Vagina (tissue), 2 donors: ENCODE measurements at regions not wholly inside any gene's neighbourhood (a gene's known extent, or its start where the extent isn't known, plus 50 kb on each side); places are given as distances from the start of the nearest gene placed in this dataset.

Source experiments
- DNase-seq, 2 donors: peaks; one replicate each; pipeline ENCODE4 v3.0.0-alpha.2; 2017; ENCODE audit errors: extremely low spot score in 2 of 2
- H3K27ac ChIP-seq: fragments of 200-600 bp; sonication (generic); one replicate; pipeline ENCODE4 v1.5.1; 2019
- H3K27me3 ChIP-seq: fragments of 200-600 bp; sonication (generic); one replicate; pipeline ENCODE4 v1.5.1; 2019
- H3K36me3 ChIP-seq, 2 donors: fragments of 200-600 bp; sonication (generic); one replicate each; pipeline ENCODE4 v1.5.1; 2017 to 2019
- H3K4me1 ChIP-seq: fragments of 200-600 bp; sonication (generic); one replicate; pipeline ENCODE4 v1.5.1; 2019
- H3K4me3 ChIP-seq, 2 donors: fragments of 200-600 bp; sonication (generic); 1 replicate in 1 of 2; 2 replicates in 1 of 2; pipeline ENCODE4 v1.5.1; 2016 to 2019
- H3K9me3 ChIP-seq: fragments of 200-600 bp; sonication (generic); one replicate; pipeline ENCODE4 v1.5.1; 2019
- CTCF ChIP-seq, 3 experiments: fragments of 450-650 bp in 2 of 3; fragments of 200-600 bp in 1 of 3; sonication (generic) in 1 of 3; IDR thresholded peaks; one replicate each; pipeline ENCODE4 v1.5.1; 2017 to 2019; ENCODE audit warnings: antibody characterized with exemption in 3 of 3, mild to moderate bottlenecking in 2 of 3, moderate library complexity in 2 of 3
- POLR2A ChIP-seq, 2 donors: fragments of 450-650 bp; IDR thresholded peaks; one replicate each; pipeline ENCODE4 v1.6.1; 2017; ENCODE audit warnings: antibody characterized with exemption in 2 of 2, mild to moderate bottlenecking in 2 of 2, moderate library complexity in 2 of 2
- POLR2AphosphoS5 ChIP-seq, 2 donors: sonication (generic); formaldehyde crosslinking; IDR thresholded peaks; one replicate each; pipeline ENCODE4 v1.9.0; 2017; ENCODE audit warnings: antibody characterized with exemption in 2 of 2, mild to moderate bottlenecking in 2 of 2, low read depth in 1 of 2; ENCODE audit not compliant: insufficient read depth in 1 of 2
- intact Hi-C: fragments of 100-400 bp; cut with DNase I; formaldehyde crosslinking; loops from one replicate; pipeline ENCODE4 v1.15.1; 2023

- H3K4me3 ChIP-seq: no peak overlapping the region
- no peaks in the 10 kb centered on the region for H3K9me3 ChIP-seq
- no peak overlapping the region for H3K27ac ChIP-seq
- DNase-seq: no peak
- no peaks in the 10 kb centered on the region for H3K36me3 ChIP-seq
- TF ChIP-seq POLR2AphosphoS5 (IDR thresholded peaks at IDR 0.05; ENCODE audit: insufficient read depth in 1 of 2, low read depth in 1 of 2) (no peak), POLR2A (IDR thresholded peaks at IDR 0.05) (no peak), CTCF (IDR thresholded peaks at IDR 0.05) (no peak)
- no peaks in the 10 kb centered on the region for H3K4me1 ChIP-seq
- intact Hi-C loops: no loop called here
- no peaks in the 10 kb centered on the region for H3K27me3 ChIP-seq
These were observed 111.9 kb downstream of the INHBA start for GRCh38 chr7:41590986-41591385.

GRCh38 chr7:41588341-41588740 lies 114.5 kb downstream of the INHBA start:
- no peaks in the 10 kb centered on the region for H3K9me3 ChIP-seq
- TF ChIP-seq POLR2AphosphoS5 (IDR thresholded peaks at IDR 0.05; ENCODE audit: insufficient read depth in 1 of 2, low read depth in 1 of 2) (no peak), CTCF (IDR thresholded peaks at IDR 0.05) (no peak), POLR2A (IDR thresholded peaks at IDR 0.05) (no peak)
- no peak overlapping the region for H3K27ac ChIP-seq
- H3K4me1 ChIP-seq: no peaks in the 10 kb centered on the region
- DNase-seq: no peak
- H3K4me3 ChIP-seq: no peak overlapping the region
- no peaks in the 10 kb centered on the region for H3K27me3 ChIP-seq
- intact Hi-C loops: no loop called here
- H3K36me3 ChIP-seq: no peaks in the 10 kb centered on the region

- intact Hi-C loops: no loop called here
These were observed 115.8 kb downstream of the INHBA start for GRCh38 chr7:41586931-41587640.

GRCh38 chr7:41584746-41585145 lies 118.1 kb downstream of the INHBA start:
- DNase-seq: no peak
- H3K27me3 ChIP-seq: no peaks in the 10 kb centered on the region
- no peaks in the 10 kb centered on the region for H3K36me3 ChIP-seq
- no peaks in the 10 kb centered on the region for H3K9me3 ChIP-seq
- H3K4me3 ChIP-seq: no peak overlapping the region
- no peak for TF ChIP-seq POLR2A (IDR thresholded peaks at IDR 0.05)
- TF ChIP-seq POLR2AphosphoS5 (IDR thresholded peaks at IDR 0.05; ENCODE audit: insufficient read depth in 1 of 2, low read depth in 1 of 2): no peak
- TF ChIP-seq CTCF (IDR thresholded peaks at IDR 0.05): no peak
- no peaks in the 10 kb centered on the region for H3K4me1 ChIP-seq
- H3K27ac ChIP-seq: no peak overlapping the region
- intact Hi-C loops: no loop called here

More at GRCh38 chr7:41586931-41587640, 115.8 kb downstream of the INHBA start:
- H3K4me3 ChIP-seq: no peak overlapping the region
- no peak for DNase-seq
- TF ChIP-seq POLR2A (IDR thresholded peaks at IDR 0.05): no peak
- TF ChIP-seq CTCF (IDR thresholded peaks at IDR 0.05): no peak
- no peak for TF ChIP-seq POLR2AphosphoS5 (IDR thresholded peaks at IDR 0.05; ENCODE audit: insufficient read depth in 1 of 2, low read depth in 1 of 2)
- H3K4me1 ChIP-seq: no peaks in the 10 kb centered on the region
- H3K27ac ChIP-seq: no peak overlapping the region
- H3K9me3 ChIP-seq: no peaks in the 10 kb centered on the region
- no peaks in the 10 kb centered on the region for H3K36me3 ChIP-seq
- H3K27me3 ChIP-seq: no peaks in the 10 kb centered on the region

GRCh38 chr7:41582116-41582515 lies 120.8 kb downstream of the INHBA start:
- TF ChIP-seq POLR2AphosphoS5 (IDR thresholded peaks at IDR 0.05; ENCODE audit: insufficient read depth in 1 of 2, low read depth in 1 of 2) (no peak), POLR2A (IDR thresholded peaks at IDR 0.05) (no peak), CTCF (IDR thresholded peaks at IDR 0.05) (no peak)
- intact Hi-C loops: no loop called here
- no peaks in the 10 kb centered on the region for H3K36me3 ChIP-seq

More at GRCh38 chr7:41582116-41582515, 120.8 kb downstream of the INHBA start:
- Histone ChIP-seq H3K27me3 (no peaks in the 10 kb centered on the region), H3K27ac (no peak overlapping the region), H3K9me3 (no peaks in the 10 kb centered on the region), H3K4me3 (no peak overlapping the region), H3K4me1 (no peaks in the 10 kb centered on the region)
- no peak for DNase-seq
